ENCODE measurements at regions not wholly inside any gene's neighbourhood (a gene's known extent, or its start where the extent isn't known, plus 50 kb on each side); places are given as distances from the start of the nearest gene placed in this dataset.

GRCh38 chr22:48857202-48857805 lies 970.4 kb downstream of the BRD1 start:
- TF ChIP-seq EZH2phosphoT487 (IDR thresholded peaks at IDR 0.05; ENCODE audit: insufficient read depth, low read depth) (no peak), EZH2 (IDR thresholded peaks at IDR 0.05; ENCODE audit: insufficient read depth, poor library complexity, severe bottlenecking) (no peak)
